ENCODE measurements at regions not wholly inside any gene's neighbourhood (a gene's known extent, or its start where the extent isn't known, plus 50 kb on each side); places are given as distances from the start of the nearest gene placed in this dataset.

- Histone ChIP-seq H3K4me3 (ENCODE audit: low read depth, low read length) (no peak overlapping the region), H3K36me3 (ENCODE audit: control insufficient read depth, insufficient read depth, low read length) (no peaks in the 10 kb centered on the region), H3K27me3 (ENCODE audit: control insufficient read depth, insufficient read depth, low read length) (no peaks in the 10 kb centered on the region)
- DNase-seq (ENCODE audit: low read depth) = no peak
- ChIA-PET CTCF (no interaction called here), POLR2A (no interaction called here)
- TF ChIP-seq CTCF (IDR thresholded peaks at IDR 0.05; ENCODE audit: insufficient read depth, low read depth, low read length) = no peak
These were observed 444.0 kb upstream of the ZWINT start for GRCh38 chr10:56805022-56805421.

- no peak for DNase-seq (ENCODE audit: low read depth)
- POLR2A ChIA-PET = no interaction called here
- Histone ChIP-seq H3K27me3 (ENCODE audit: control insufficient read depth, insufficient read depth, low read length) (no peaks in the 10 kb centered on the region), H3K4me3 (ENCODE audit: low read depth, low read length) (no peak overlapping the region), H3K36me3 (ENCODE audit: control insufficient read depth, insufficient read depth, low read length) (no peaks in the 10 kb centered on the region)
- TF ChIP-seq CTCF (IDR thresholded peaks at IDR 0.05; ENCODE audit: insufficient read depth, low read depth, low read length) = no peak
- CTCF ChIA-PET = no interaction called here
These were observed 424.2 kb upstream of the ZWINT start for GRCh38 chr10:56785292-56785691.

- DNase-seq (ENCODE audit: low read depth) = no peak
- CTCF ChIA-PET = no interaction called here
- Histone ChIP-seq H3K36me3 (ENCODE audit: control insufficient read depth, insufficient read depth, low read length) (no peaks in the 10 kb centered on the region), H3K4me3 (ENCODE audit: low read depth, low read length) (no peak overlapping the region), H3K27me3 (ENCODE audit: control insufficient read depth, insufficient read depth, low read length) (no peaks in the 10 kb centered on the region)
- no peak for TF ChIP-seq CTCF (IDR thresholded peaks at IDR 0.05; ENCODE audit: insufficient read depth, low read depth, low read length)
- POLR2A ChIA-PET = no interaction called here
These were observed 421.4 kb upstream of the ZWINT start for GRCh38 chr10:56782503-56782902.

- Histone ChIP-seq H3K27me3 (ENCODE audit: control insufficient read depth, insufficient read depth, low read length) (no peaks in the 10 kb centered on the region), H3K4me3 (ENCODE audit: low read depth, low read length) (no peak overlapping the region), H3K36me3 (ENCODE audit: control insufficient read depth, insufficient read depth, low read length) (no peaks in the 10 kb centered on the region)
- DNase-seq (ENCODE audit: low read depth) = no peak
- CTCF ChIA-PET = no interaction called here
- POLR2A ChIA-PET = no interaction called here
- no peak for TF ChIP-seq CTCF (IDR thresholded peaks at IDR 0.05; ENCODE audit: insufficient read depth, low read depth, low read length)
These were observed 410.3 kb upstream of the ZWINT start for GRCh38 chr10:56771343-56771742.

- Histone ChIP-seq H3K4me3 (ENCODE audit: low read depth, low read length) (no peak overlapping the region), H3K27me3 (ENCODE audit: control insufficient read depth, insufficient read depth, low read length) (no peaks in the 10 kb centered on the region), H3K36me3 (ENCODE audit: control insufficient read depth, insufficient read depth, low read length) (no peaks in the 10 kb centered on the region)
- ChIA-PET CTCF (no interaction called here), POLR2A (no interaction called here)
- no peak for TF ChIP-seq CTCF (IDR thresholded peaks at IDR 0.05; ENCODE audit: insufficient read depth, low read depth, low read length)
- DNase-seq (ENCODE audit: low read depth) = no peak
These were observed 402.0 kb upstream of the ZWINT start for GRCh38 chr10:56763090-56763489.
